HUES6 (cell line): ENCODE measurements at regions not wholly inside any gene's neighbourhood (a gene's known extent, or its start where the extent isn't known, plus 50 kb on each side); places are given as distances from the start of the nearest gene placed in this dataset.

ENCODE experiments used
- H3K27ac ChIP-seq: 2 replicates; pipeline ENCODE4 v1.7.0; 2013; ENCODE audit warnings: low read depth, mild to moderate bottlenecking, low read length, inconsistent platforms
- H3K27me3 ChIP-seq: 2 replicates; pipeline ENCODE4 v1.6.1; 2013; ENCODE audit warnings: low read length; ENCODE audit not compliant: control insufficient read depth, insufficient read depth
- H3K36me3 ChIP-seq: 2 replicates; pipeline ENCODE4 v1.6.1; 2013; ENCODE audit warnings: low read length; ENCODE audit not compliant: control insufficient read depth, insufficient read depth
- H3K4me1 ChIP-seq: 2 replicates; pipeline ENCODE4 v1.6.1; 2013; ENCODE audit warnings: low read length; ENCODE audit not compliant: control insufficient read depth, insufficient read depth
- H3K4me3 ChIP-seq: 2 replicates; pipeline ENCODE4 v1.5.1; 2013; ENCODE audit warnings: low read depth, low read length
- H3K9ac ChIP-seq: one replicate; pipeline ENCODE4 v1.6.1; 2013; ENCODE audit warnings: mild to moderate bottlenecking, low read length
- H3K9me3 ChIP-seq: 2 replicates; pipeline ENCODE4 v1.6.1; 2013; ENCODE audit warnings: low read depth, low read length; ENCODE audit not compliant: control insufficient read depth, insufficient read depth

GRCh38 chr15:95647531-95648277 is 682.8 kb upstream of the NR2F2 start:
- Histone ChIP-seq H3K4me3 (no peak overlapping the region), H3K36me3 (no peaks in the 10 kb centered on the region), H3K27me3 (no peaks in the 10 kb centered on the region), H3K9ac (no peak overlapping the region), H3K4me1 (no peaks in the 10 kb centered on the region), H3K9me3 (no peaks in the 10 kb centered on the region), H3K27ac (no peak overlapping the region)

DNA sequence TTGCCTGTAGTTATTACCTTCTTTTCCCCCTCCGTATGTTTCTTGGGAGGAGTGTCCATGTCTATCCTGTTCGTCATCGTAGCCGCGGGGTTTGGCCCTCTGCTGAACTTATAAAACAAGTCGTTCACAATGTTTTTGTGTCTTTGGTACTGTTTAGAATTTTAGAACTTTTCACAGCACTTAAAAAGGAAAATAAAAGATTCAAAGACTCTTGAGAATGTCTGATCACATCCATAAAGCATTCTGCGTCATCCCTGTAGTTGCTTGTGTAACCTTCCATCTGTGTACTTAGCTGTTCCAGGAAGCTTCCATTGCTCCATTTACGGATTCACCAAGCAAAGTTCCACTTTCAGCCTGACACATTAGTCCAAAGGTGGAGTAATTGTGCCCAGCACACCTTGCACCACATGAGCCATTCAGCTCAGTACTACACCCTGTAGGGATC is 677.1 kb upstream of the NR2F2 start:
- Histone ChIP-seq H3K27ac (no peak overlapping the region), H3K36me3 (no peaks in the 10 kb centered on the region), H3K4me1 (no peaks in the 10 kb centered on the region), H3K9ac (no peak overlapping the region), H3K9me3 (no peaks in the 10 kb centered on the region), H3K4me3 (no peak overlapping the region), H3K27me3 (no peaks in the 10 kb centered on the region)

DNA sequence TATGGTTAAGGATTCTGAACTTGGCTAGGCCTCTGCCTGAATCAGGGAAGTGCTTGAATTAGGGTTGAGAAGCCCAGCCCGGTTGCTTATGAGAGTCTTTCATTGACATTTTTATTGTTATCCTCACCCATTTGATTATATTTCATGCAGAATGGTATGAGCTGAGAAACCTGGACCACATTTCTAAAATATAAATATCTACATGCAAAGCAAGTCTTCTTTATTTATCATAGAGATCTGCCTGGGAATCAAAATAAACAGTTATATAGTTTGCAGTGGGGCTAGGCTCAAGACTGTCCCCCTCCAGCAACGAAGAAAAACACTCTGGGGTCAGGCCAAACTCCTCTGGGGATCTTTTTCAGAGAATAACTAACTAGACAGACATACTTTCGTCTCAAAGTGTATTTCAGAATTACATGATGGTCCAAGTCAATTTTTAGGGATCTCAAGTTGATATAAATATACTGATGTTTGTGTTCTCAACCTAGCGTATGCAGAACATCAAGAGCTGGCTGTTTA is 675.4 kb upstream of the NR2F2 start:
- Histone ChIP-seq H3K4me1 (no peaks in the 10 kb centered on the region), H3K4me3 (no peak overlapping the region), H3K27ac (no peak overlapping the region), H3K27me3 (no peaks in the 10 kb centered on the region), H3K9me3 (no peaks in the 10 kb centered on the region), H3K9ac (no peak overlapping the region), H3K36me3 (no peaks in the 10 kb centered on the region)

GRCh38 chr15:95656595-95656994 is 673.9 kb upstream of the NR2F2 start:
- Histone ChIP-seq H3K4me3 (no peak overlapping the region), H3K36me3 (no peaks in the 10 kb centered on the region), H3K9ac (no peak overlapping the region), H3K27ac (no peak overlapping the region), H3K27me3 (no peaks in the 10 kb centered on the region), H3K9me3 (no peaks in the 10 kb centered on the region), H3K4me1 (no peaks in the 10 kb centered on the region)

- H3K4me3 ChIP-seq: no peak overlapping the region
- no peaks in the 10 kb centered on the region for H3K27me3 ChIP-seq
- no peaks in the 10 kb centered on the region for H3K36me3 ChIP-seq
- no peaks in the 10 kb centered on the region for H3K4me1 ChIP-seq
- H3K9me3 ChIP-seq: no peaks in the 10 kb centered on the region
- H3K27ac ChIP-seq: no peak overlapping the region
- no peak overlapping the region for H3K9ac ChIP-seq
Measured at GRCh38 chr15:95658799-95659198, 671.7 kb upstream of the NR2F2 start.

- Histone ChIP-seq H3K4me3 (no peak overlapping the region), H3K27ac (no peak overlapping the region), H3K9ac (no peak overlapping the region), H3K9me3 (no peaks in the 10 kb centered on the region), H3K27me3 (no peaks in the 10 kb centered on the region), H3K4me1 (no peaks in the 10 kb centered on the region), H3K36me3 (no peaks in the 10 kb centered on the region)
Measured at GRCh38 chr15:95659656-95660055, 670.8 kb upstream of the NR2F2 start.

DNA sequence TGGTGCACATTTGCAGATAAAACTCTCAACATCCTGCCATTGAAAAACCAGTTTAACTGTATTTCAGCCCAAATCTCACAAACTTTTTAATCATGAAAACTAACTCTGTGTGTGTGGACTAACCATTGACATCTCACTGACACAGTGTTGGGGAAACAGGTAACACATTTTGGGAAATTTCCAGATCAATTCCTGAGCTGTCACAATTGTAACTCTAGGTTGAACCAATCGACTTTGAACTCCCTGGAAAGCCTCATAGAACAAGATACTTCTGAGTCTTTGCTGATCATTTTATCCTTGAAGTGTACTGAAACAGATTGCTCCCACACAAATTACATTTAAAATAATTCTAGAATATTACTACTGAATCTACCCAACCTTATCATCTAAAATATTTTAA is 667.9 kb upstream of the NR2F2 start:
- Histone ChIP-seq H3K27me3 (no peaks in the 10 kb centered on the region), H3K4me1 (no peaks in the 10 kb centered on the region), H3K36me3 (no peaks in the 10 kb centered on the region), H3K9me3 (no peaks in the 10 kb centered on the region), H3K4me3 (no peak overlapping the region), H3K9ac (no peak overlapping the region), H3K27ac (no peak overlapping the region)

DNA sequence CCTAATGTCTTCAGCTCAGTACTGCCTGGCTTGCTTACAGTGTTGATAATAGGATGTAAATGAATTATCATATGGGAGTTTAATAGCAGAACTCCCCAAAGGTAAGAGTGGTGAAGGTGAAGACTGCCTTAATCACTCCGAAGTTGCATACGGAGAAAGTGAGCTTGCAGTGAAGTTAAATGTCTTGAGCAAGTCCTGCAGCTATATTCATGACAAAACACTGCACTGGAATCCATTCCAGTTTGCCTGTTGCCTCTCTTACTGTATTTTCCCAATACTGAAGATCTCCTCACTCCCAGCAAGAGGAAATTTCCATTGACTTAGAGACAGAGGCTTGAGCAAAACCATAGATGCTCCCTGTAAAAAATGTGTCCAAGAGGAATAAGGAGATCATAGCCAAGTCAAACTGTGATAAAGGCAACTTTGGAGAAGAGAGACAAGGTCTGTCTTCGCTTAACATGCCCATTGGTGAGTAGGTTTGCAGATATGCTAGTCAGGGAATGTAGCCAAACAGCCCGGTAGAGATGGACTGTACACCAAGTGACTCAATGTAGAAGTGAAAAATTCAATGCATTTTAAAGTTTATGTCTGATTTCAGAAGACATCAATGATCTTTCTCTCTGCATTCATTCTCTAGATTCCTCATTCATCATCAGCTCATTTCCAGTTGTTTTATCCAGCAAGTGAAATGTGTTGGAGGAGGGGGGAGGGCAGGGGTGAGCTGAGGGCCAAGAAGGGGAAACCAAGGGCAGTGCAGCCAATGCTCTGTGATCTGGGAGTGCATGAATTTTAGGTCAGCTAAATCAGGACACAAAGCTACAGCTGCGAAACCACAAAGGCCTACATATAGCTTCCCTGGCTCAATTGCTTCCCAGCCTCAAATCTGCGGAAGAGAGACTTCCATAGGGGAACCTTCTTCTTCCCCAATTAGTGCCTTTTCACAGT is 667.1 kb upstream of the NR2F2 start:
- Histone ChIP-seq H3K4me1 (no peaks in the 10 kb centered on the region), H3K9ac (no peak overlapping the region), H3K36me3 (no peaks in the 10 kb centered on the region), H3K27ac (no peak overlapping the region), H3K27me3 (no peaks in the 10 kb centered on the region), H3K4me3 (no peak overlapping the region), H3K9me3 (no peaks in the 10 kb centered on the region)

GRCh38 chr15:95664450-95664849 is 666.0 kb upstream of the NR2F2 start:
- Histone ChIP-seq H3K27ac (no peak overlapping the region), H3K36me3 (no peaks in the 10 kb centered on the region), H3K4me3 (no peak overlapping the region), H3K9me3 (no peaks in the 10 kb centered on the region), H3K9ac (no peak overlapping the region), H3K27me3 (no peaks in the 10 kb centered on the region), H3K4me1 (no peaks in the 10 kb centered on the region)

DNA sequence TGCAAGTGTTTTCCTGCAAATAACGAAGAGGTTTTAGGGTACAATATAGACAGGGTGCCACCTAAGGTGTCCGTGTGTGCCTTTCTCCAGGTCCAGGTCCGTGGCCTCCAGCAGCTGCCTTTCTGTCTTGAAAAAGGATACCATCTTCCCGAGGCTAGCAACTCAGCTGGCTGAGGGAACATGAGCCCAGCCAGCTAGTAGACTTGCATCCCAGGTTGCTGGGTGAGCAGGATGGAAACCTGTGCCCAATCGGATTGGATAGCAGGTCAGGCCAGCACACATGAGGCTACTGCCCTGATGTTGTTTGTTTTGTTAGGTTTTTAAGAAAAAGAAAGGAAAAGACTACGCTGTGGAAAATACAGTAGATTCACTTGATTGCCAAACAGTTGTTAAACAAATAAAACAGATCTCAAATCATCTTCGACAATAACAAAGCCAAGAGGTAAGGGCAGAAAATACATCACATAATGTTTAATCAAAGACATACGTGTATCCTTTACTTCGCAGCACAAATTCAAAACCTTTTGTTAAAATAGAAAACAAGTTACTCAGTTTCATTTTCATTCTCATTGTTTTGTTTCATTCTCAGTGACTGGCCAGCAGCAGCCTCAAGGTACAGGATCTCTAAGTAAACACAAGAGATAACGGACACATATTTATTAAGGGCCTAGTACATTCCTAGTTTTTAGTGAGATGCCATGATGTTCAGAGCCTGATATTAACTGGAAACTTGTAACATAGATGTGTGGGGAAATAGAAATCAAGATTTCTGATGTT is 661.2 kb upstream of the NR2F2 start:
- no peak overlapping the region for H3K9ac ChIP-seq
- no peaks in the 10 kb centered on the region for H3K4me1 ChIP-seq
- H3K9me3 ChIP-seq: no peaks in the 10 kb centered on the region
- no peaks in the 10 kb centered on the region for H3K36me3 ChIP-seq
- no peak overlapping the region for H3K4me3 ChIP-seq
- H3K27me3 ChIP-seq: no peaks in the 10 kb centered on the region
- H3K27ac ChIP-seq: no peak overlapping the region
